ENCODE measurements at regions not wholly inside any gene's neighbourhood (a gene's known extent, or its start where the extent isn't known, plus 50 kb on each side); places are given as distances from the start of the nearest gene placed in this dataset.

DNA sequence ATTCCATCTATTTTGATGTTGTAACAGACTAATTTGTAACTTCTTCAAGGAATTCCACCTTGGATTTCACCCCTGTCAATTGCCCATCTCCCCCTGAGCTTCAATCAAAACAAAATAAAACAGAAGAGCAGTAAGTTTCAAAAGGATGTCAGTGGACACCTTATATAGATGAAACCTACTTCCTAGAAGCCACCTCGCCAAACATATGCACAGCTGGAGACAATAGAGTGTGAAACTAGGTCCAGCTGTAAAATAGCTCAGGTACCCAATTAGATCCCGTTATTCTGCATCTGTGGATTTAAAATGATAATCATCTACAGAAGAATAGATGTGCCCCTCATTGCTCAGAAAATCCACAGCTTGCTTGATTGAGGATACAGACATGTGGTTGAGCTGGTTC is 598.6 kb downstream of the SH2D4B start:
- H3K9me3 ChIP-seq (ENCODE audit: control insufficient read depth, low read length): no peaks in the 10 kb centered on the region
- no peaks in the 10 kb centered on the region for H3K36me3 ChIP-seq (ENCODE audit: control insufficient read depth, insufficient read depth, low read length)
- H3K4me3 ChIP-seq (ENCODE audit: low read depth, low read length): no peak overlapping the region
- TF ChIP-seq CTCF (IDR thresholded peaks at IDR 0.05): no peak
- H3K9ac ChIP-seq: no peak overlapping the region
- H3K4me1 ChIP-seq: no peaks in the 10 kb centered on the region
- H3K27me3 ChIP-seq (ENCODE audit: control insufficient read depth, insufficient read depth, low read length): no peaks in the 10 kb centered on the region
- H3K79me2 ChIP-seq: no peaks in the 10 kb centered on the region
- H2AFZ ChIP-seq: no peak overlapping the region
- no peak overlapping the region for H3K4me2 ChIP-seq (ENCODE audit: low read length)
- H3K27ac ChIP-seq: no peak overlapping the region

GRCh38 chr10:81145975-81146374 is 608.3 kb downstream of the SH2D4B start:
- H2AFZ ChIP-seq: no peak overlapping the region
- TF ChIP-seq CTCF (IDR thresholded peaks at IDR 0.05): no peak
- no peaks in the 10 kb centered on the region for H3K27me3 ChIP-seq (ENCODE audit: control insufficient read depth, insufficient read depth, low read length)
- no peaks in the 10 kb centered on the region for H3K4me1 ChIP-seq
- no peak overlapping the region for H3K9ac ChIP-seq
- H3K4me2 ChIP-seq (ENCODE audit: low read length): no peak overlapping the region
- no peaks in the 10 kb centered on the region for H3K79me2 ChIP-seq
- no peak overlapping the region for H3K27ac ChIP-seq
- no peak overlapping the region for H3K4me3 ChIP-seq (ENCODE audit: low read depth, low read length)
- no peaks in the 10 kb centered on the region for H3K36me3 ChIP-seq (ENCODE audit: control insufficient read depth, insufficient read depth, low read length)
- no peaks in the 10 kb centered on the region for H3K9me3 ChIP-seq (ENCODE audit: control insufficient read depth, low read length)

- no peaks in the 10 kb centered on the region for H3K4me1 ChIP-seq
- H3K79me2 ChIP-seq: no peaks in the 10 kb centered on the region
- H3K4me2 ChIP-seq (ENCODE audit: low read length): no peak overlapping the region
- H2AFZ ChIP-seq: no peak overlapping the region
- H3K9me3 ChIP-seq (ENCODE audit: control insufficient read depth, low read length): no peaks in the 10 kb centered on the region
- H3K36me3 ChIP-seq (ENCODE audit: control insufficient read depth, insufficient read depth, low read length): no peaks in the 10 kb centered on the region
- H3K9ac ChIP-seq: no peak overlapping the region
- H3K27ac ChIP-seq: no peak overlapping the region
- no peak for TF ChIP-seq CTCF (IDR thresholded peaks at IDR 0.05)
- H3K4me3 ChIP-seq (ENCODE audit: low read depth, low read length): no peak overlapping the region
- H3K27me3 ChIP-seq (ENCODE audit: control insufficient read depth, insufficient read depth, low read length): no peaks in the 10 kb centered on the region
These were observed 608.7 kb downstream of the SH2D4B start for GRCh38 chr10:81146436-81146835.

- H3K36me3 ChIP-seq (ENCODE audit: control insufficient read depth, insufficient read depth, low read length): no peaks in the 10 kb centered on the region
- no peak overlapping the region for H3K4me2 ChIP-seq (ENCODE audit: low read length)
- no peak overlapping the region for H3K27ac ChIP-seq
- H3K27me3 ChIP-seq (ENCODE audit: control insufficient read depth, insufficient read depth, low read length): no peaks in the 10 kb centered on the region
- H3K4me1 ChIP-seq: no peaks in the 10 kb centered on the region
- no peak for TF ChIP-seq CTCF (IDR thresholded peaks at IDR 0.05)
- no peaks in the 10 kb centered on the region for H3K79me2 ChIP-seq
- H2AFZ ChIP-seq: no peak overlapping the region
- no peak overlapping the region for H3K9ac ChIP-seq
- H3K4me3 ChIP-seq (ENCODE audit: low read depth, low read length): no peak overlapping the region
- H3K9me3 ChIP-seq (ENCODE audit: control insufficient read depth, low read length): no peaks in the 10 kb centered on the region
These were observed 615.0 kb downstream of the SH2D4B start for GRCh38 chr10:81152656-81153055.

DNA sequence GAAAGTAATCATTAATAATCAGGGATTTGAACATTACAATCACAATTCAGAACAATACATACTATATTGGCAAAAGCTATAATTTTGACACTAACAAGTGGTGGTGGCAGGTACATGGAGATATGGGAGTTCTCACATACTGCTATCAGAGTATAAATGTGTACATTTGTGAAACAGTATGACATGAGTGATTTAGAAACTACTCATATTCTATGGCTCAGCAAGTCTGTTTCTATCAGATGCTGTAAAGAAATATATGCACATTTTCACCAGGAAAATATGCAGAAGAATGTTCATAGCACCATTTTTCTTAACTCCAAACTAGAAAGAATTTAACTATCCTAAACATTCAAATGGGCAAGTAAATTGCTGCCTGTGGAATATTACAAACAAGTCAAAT is 620.0 kb downstream of the SH2D4B start:
- no peak for TF ChIP-seq CTCF (IDR thresholded peaks at IDR 0.05)
- H3K27me3 ChIP-seq (ENCODE audit: control insufficient read depth, insufficient read depth, low read length): no peaks in the 10 kb centered on the region
- H2AFZ ChIP-seq: no peak overlapping the region
- no peak overlapping the region for H3K4me3 ChIP-seq (ENCODE audit: low read depth, low read length)
- H3K4me1 ChIP-seq: no peaks in the 10 kb centered on the region
- H3K9me3 ChIP-seq (ENCODE audit: control insufficient read depth, low read length): no peaks in the 10 kb centered on the region
- no peak overlapping the region for H3K9ac ChIP-seq
- H3K36me3 ChIP-seq (ENCODE audit: control insufficient read depth, insufficient read depth, low read length): no peaks in the 10 kb centered on the region
- H3K27ac ChIP-seq: no peak overlapping the region
- H3K79me2 ChIP-seq: no peaks in the 10 kb centered on the region
- H3K4me2 ChIP-seq (ENCODE audit: low read length): no peak overlapping the region
